ENCODE measurements at regions not wholly inside any gene's neighbourhood (a gene's known extent, or its start where the extent isn't known, plus 50 kb on each side); places are given as distances from the start of the nearest gene placed in this dataset.

DNA sequence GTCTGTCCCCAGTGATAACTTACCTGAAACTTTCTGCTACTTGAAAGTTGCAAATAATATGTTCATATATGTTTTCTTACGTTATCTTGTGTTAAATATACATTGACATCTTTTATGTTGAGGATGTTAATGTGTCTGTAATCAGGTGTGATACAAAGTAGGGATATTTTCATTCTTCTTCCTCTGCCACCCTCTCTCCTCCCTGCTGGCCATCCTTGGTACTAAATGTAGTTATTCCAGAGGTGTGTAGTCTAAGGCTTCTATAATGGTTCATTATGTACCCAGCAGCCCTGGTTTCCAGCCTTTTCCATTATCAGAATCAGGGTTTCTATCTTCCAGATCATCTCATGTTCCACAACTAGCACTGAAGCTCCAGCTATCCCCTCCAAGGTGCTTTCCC, 606.7 kb upstream of the KLHL1 start:
- DNase-seq (ENCODE audit: low read depth in 2 of 3, low spot score in 2 of 3) = no peak

DNA sequence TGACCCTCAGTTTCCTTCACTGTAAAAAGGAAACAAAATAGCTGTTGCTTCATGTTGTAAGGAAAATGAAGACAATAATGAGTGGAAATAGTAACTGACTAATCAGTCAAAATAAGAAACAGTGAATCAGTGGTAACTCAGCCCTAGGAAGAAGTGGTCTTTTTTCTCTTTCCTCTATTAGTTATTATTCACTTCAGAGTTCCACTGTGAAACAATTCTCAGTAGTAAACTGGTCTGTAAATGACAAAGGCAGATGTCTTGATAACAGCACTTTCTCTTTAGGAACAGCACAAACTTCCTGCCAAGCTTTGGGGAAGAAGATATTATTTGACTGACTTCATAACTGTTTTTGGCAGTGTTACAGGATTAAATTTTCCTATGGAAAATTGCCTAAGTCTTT, 600.5 kb upstream of the KLHL1 start:
- peak in 1 of 3 donors; percentile 12 for DNase-seq (ENCODE audit: low read depth in 2 of 3, low spot score in 2 of 3)

DNA sequence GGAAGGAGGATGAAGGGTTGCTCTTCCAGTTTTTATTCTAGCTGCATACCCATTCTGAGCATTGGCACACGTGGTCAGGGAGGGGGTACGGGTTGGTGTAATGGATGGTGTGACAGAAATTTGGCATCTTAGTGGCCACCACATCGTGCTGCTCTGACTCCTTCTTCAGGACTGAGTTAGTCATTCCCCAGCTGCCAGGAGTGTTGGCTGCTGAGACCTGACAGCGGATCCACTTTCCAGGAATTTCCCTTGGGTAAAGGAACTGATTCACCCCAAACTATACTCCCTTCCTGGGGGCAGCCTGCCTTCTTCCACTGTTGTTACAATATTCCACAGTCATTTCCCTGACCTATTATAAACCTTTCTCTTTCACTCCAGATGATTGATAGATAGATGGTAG, 595.5 kb upstream of the KLHL1 start:
- no peak for DNase-seq (ENCODE audit: low read depth in 2 of 3, low spot score in 2 of 3)

DNA sequence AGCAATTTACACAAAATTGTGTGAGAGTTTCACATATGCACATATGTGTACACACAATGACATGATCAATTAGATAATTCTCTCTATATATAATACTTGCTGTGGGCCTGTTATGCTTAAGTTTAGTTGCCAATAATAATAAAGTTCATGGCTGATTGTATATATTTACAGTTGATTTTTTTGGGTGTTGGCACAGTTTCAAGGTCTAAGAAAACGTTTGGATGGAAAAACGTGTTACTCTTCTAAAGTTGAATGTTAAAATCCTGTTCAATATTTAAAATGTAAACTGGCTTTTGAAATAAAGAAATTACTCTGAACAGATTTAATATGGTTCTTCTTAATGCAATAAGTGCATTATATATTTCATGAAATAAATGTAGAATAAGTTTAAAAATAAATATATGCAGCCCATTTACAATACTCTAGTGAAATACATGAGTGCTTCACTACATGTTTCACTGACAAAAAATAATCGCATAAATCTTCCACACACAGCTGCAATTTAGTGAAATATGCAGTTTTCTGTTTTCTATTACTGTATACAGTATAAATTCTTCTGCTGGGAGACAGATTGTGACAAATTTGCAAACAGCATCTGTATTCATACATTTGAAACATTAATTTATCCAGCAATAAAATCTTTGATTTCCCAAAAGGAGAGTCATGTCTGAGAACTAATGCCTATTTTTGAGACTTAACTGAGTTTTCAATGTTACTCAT, 586.9 kb upstream of the KLHL1 start:
- no peak for DNase-seq (ENCODE audit: low read depth in 2 of 3, low spot score in 2 of 3)

DNA sequence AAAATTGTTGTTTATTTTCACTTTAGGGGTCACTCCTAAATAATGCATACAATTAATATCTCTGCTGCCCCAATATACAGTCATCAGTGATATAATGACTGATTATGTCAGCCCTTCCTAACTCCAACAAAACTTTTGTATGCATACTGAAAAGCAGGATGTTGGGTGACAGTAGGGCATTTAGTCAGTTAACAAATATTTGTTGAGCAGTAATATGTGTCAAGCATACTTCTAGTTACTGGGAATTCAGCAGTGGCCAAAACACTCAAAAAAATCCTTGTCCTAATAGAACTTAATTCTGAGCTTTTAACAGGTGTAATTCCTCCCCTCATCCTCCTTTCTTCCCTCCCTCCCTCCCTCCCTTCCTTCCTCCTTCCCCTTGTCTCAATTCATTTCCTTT, 560.7 kb upstream of the KLHL1 start:
- DNase-seq (ENCODE audit: low read depth in 2 of 3, low spot score in 2 of 3) = no peak

DNA sequence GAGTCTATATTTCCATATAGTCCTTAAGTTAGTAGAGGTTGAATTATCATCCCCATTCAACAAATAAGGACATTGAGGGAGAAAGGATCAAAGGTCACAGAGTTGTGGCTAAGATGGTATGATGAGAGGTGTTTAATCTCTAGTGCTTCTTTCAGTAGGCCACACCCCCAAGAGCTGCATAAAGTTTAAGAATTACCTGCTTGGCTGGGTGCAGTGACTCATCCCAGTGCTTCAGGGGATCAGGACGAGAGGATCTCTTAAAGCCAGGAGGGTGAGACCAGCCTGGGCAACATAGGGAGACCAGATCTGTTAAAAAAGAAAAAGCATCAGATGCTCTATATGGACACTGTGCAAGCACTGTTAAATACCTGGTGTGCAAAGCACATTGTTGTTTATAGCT, 560.0 kb upstream of the KLHL1 start:
- DNase-seq (ENCODE audit: low read depth in 2 of 3, low spot score in 2 of 3) = no peak

DNA sequence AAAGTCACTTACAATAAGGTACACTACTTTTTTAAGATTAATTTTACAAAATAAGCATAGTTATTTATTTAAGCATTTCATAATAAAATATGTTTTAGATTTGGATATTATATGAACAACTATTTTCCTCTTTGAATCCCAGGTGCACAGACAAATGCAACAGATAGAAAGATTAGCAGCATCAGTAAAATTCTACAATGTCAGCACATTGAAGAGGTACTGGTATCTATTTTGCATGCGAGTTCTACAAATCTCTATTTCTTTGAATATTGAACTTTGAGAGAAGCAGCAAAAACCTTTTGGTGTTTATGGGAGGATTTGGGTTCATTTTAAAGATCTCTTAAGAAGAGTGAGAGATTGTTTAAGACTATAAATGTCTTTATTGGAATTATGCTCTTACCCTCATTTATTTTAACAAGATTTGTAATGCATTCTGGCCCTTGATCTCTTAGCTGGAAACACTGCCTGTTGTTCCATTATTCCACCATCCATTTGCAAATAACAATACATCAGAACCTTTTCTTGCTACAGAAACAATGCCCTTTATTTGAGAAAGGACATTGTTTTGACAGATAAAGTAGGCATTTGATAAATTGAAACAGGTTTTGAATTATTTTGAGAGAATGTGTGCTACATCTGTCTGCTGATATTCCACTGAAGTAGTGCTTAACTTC, 558.8 kb upstream of the KLHL1 start:
- no peak for DNase-seq (ENCODE audit: low read depth in 2 of 3, low spot score in 2 of 3)

DNA sequence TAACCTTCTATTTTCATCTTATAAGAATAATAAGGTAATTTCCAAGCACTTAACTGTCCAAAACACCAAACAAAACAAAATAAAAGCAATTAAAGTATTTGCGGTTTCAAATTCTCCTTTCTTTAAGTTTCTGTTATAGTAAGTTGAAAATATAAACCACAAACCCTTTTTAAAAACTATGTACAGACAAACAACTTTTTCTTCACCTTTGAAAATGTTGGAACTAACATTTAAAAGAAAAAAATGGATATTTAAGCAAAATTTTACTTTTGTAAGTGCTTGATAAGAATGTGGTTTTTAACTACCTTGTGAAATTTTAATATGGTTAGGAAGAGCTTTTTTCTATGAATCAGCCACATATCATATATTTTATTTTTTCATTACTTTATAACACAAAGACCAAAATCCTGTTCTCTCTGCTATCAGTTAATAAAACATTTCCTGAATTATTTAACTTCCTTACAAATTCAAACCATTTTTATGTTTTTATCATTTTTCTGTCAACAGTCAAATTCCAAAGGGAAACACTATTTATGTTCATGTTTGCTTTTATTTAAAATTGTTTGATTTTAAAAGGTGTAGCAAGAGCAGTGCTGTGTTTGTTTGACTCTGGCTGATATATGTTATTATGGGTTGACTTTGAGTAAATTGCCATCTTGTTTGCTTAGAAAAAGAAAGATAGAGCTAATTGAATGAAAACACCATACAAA, 554.1 kb upstream of the KLHL1 start:
- DNase-seq (ENCODE audit: low read depth in 2 of 3, low spot score in 2 of 3) = peak in 2 of 3 donors; percentile 20 to 54

DNA sequence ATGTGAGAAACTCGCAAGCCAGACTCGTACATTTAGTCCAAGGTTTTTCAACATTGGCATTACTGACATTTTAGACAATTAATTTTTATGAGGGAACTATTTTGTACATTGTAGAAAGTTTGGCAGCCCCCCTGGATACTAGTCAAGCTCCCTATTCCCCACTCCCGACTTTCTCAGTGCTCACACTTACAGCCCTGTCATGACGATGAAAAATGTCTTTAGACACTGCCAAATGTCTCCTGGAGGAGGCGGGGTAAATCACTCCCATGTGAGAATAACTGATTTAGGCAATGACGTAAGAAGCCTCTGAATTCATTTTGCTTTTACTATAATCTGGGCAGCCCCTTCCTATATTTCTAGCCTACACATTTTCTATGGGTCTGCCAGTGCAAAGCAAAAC, 535.8 kb upstream of the KLHL1 start:
- no peak for DNase-seq (ENCODE audit: low read depth in 2 of 3, low spot score in 2 of 3)

DNA sequence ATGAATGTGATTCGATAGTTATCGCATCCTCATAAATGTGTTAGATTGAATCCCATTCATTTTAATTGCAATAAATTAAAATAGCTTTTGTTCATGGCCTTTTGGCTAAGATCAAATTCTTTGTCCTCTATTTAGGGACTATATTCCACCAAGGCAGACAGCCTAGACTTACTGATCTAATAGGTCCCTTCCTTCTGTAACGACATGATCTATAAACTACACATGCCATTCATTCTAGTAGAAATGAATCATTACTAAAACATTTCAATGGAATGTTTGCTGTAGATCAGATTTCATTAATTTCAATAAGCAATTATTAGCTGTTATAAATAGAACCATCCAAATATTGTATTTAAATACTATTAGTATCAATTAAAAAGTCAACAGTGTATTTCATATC, 526.6 kb upstream of the KLHL1 start:
- no peak for DNase-seq (ENCODE audit: low read depth in 2 of 3, low spot score in 2 of 3)

DNA sequence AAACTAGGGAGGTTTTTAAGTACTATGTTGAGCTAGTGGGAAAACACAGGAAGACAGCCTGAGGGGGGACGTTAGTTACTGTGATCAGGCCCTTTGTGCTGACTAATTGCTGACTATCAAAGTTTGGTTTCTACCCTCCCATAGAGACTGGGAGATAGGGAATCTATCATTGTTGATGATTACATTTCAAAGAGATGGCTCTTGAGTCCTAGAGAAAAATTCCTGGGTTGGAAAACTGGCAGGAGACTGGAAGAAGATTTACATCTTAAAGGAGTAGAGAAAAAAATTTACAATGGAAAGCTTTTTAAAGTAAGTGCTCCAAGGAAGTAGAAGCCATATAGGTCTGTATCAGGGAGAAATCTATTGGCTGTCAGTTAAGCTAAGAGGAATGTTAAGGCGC, 522.0 kb upstream of the KLHL1 start:
- no peak for DNase-seq (ENCODE audit: low read depth in 2 of 3, low spot score in 2 of 3)

DNA sequence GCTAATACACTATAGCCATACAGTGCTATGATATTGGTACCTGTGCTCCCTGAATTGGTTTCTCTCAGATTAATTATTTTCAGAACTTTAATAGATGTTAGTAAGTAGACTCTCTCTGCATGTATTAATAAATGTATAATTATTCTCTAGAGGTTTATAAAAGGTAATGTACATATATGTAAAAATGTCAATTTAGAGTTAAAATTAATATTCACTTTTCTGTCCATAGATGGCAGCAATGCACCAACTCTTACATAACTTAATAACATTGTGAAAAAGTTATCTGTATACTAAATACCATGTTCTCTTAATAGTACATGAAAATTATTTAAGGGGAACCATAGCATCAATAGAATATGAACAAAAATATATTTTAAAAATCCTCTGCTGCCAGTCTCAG, 515.0 kb upstream of the KLHL1 start:
- peak in 2 of 3 donors; percentile 16 to 65 for DNase-seq (ENCODE audit: low read depth in 2 of 3, low spot score in 2 of 3)

DNA sequence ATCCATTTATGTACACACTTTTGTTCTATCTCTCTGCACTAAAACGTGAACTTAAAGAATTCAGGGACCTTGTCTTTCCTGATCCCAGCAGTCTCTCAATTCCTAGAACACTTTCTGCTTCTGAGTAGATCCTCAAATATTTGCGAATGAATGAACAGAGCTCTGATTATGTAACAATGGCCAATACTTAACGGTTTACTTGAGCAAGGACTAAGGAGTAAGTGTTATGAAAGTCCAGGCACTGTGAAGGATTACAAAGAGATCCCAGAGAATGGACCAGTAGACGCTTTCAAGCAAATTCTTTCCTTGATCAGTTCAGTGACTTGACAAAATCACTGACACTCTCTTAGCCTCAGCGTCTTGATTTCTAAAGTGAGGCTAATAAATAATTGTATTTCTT, 514.5 kb upstream of the KLHL1 start:
- DNase-seq (ENCODE audit: low read depth in 2 of 3, low spot score in 2 of 3) = no peak

DNA sequence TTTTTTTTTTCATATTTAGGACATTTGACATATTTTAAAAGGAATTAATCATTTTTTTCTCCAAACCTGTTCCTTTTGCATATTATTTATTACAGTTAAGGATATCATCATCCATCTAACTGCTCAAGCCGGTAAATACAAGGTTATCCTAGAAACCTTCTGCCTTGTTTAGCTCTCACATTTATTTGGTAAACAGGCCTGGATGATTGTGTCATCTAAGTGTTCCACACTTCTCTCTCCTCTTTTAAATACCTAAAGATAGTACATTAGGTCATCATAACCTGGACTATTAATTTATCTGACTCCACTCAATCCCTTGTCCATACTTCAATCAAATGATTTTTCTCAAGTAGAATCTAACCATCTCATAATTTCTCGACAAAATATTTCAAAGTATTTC, 511.7 kb upstream of the KLHL1 start:
- DNase-seq (ENCODE audit: low read depth in 2 of 3, low spot score in 2 of 3) = no peak

DNA sequence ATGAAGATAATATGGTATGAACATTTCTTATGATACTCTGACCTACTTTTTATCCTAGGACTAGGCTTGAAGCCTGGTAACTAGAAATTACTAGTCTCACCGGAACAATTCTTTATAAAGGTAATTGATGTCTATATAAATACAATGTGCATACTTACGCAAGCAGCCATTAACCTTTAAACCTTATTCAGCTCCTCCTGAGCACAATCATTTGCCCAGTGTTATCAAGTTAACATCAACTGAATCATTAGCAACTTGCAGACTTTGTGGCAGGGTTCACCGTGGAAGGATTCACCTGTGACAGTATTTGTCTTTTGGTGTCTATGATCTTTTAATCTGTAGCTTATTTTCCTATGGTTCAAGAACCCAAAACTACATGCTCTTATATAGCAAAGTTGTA, 508.6 kb upstream of the KLHL1 start:
- no peak for DNase-seq (ENCODE audit: low read depth in 2 of 3, low spot score in 2 of 3)

DNA sequence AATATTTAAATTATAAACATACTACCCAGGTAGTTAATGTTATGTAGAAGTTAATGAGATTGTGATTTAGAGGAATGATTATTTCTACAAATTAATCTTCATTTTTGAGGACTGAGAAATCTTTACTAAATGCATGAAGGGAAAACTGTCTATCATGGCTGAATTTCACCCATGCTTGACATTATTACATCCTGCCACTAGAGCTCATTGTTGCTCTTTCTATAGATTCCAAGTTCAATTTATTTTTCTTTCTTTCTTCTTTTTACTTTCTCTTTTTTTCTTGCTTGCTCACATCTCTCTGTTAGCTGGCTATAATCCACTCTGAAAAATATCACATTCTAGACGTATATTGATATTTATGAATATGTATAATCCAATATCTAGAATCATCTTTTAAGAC, 505.0 kb upstream of the KLHL1 start:
- DNase-seq (ENCODE audit: low read depth in 2 of 3, low spot score in 2 of 3) = peak in 2 of 3 donors; percentile 8 to 22

DNA sequence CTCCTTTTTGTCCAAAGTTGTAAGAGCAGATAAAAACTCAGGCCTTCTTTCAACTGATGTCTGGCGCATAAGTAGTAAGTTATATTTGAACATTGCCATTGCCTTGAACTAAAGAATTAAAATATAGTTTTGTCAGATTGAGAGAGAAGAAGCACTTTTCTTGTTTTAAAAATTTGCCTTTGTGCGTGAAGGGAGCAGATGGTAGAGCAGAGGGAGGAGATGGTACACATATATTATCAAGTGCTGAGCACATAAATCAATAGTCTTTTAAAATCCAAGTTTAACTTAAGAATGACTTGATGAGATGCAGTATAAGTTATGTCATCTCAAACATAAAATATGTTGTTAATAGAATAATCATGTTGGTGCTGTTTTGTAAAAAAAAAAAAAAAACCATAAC, 504.6 kb upstream of the KLHL1 start:
- no peak for DNase-seq (ENCODE audit: low read depth in 2 of 3, low spot score in 2 of 3)

DNA sequence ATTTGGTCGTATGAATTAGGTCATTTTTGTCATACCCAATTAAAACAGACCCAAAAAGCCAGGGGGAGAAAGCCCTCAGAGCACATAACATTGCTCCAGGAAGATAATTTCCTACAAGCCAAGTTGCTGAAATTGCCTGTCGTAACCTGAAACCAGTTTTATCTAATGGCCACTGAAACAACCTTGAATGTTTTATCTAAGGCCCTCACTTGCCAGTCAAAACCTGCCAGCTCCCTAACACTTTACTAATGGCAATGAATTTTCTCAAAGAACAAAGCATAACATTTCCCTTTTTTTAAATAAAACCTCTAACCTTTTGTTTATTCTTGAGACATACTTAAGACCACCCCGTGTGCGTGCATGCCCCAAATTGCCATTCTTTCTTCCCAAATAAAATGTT, 496.2 kb upstream of the KLHL1 start:
- DNase-seq (ENCODE audit: low read depth in 2 of 3, low spot score in 2 of 3) = no peak

DNA sequence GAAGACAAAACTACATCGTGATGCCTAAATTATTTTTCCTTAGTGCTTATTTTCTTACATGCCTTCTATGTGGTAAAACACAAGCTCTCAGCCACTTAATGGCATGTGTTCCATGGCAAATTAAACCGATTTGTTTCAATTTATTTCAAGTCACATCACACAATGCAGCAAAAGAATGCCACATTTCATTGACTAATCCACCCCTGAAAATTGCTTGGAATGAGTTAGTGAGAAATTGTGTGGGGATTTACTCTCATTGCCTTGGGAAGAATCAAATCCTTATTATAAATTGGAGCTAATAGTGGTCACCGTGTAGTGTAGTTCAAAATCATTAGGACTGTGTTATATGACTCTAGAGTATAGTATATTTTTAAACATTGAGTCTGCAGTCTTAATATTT, 485.5 kb upstream of the KLHL1 start:
- no peak for DNase-seq (ENCODE audit: low read depth in 2 of 3, low spot score in 2 of 3)

DNA sequence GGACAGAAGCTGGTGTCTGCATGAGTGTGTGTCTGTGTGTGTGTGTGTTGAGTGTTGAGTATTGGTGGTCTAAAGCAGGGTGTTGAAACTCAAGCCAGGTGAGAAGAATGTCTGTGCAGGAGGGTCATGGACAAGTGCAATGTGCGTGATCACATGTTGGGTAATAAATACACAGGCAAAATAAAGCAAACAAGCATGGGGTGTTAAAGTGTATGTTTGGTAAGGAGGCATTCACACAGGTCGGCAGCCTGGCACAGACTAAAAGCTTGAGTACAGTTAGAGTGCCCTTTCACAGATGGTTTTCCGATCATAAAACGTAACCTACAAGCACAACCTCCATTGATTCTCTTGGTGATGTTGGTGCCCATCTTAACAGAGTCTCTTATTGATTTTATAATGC, 476.9 kb upstream of the KLHL1 start:
- no peak for DNase-seq (ENCODE audit: low read depth in 2 of 3, low spot score in 2 of 3)

DNA sequence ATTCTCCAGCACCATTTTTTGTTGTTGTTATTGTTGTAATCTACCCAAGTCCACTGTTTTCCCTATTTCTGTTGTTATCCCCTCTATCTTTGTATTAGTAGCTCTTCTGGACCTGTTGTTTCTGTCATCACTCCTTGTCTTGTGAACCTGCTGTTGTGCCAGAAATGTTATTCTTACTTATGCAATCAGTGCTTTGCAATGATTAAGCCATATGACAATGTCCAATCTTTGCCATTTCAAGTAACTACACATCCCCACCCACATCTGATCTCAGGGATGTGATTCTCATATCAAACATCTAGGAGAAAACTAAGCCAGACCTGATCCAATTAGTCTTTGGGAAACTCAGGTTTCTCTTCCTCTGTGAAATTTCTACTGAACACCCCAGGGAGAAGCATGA, 472.6 kb upstream of the KLHL1 start:
- DNase-seq (ENCODE audit: low read depth in 2 of 3, low spot score in 2 of 3) = no peak

DNA sequence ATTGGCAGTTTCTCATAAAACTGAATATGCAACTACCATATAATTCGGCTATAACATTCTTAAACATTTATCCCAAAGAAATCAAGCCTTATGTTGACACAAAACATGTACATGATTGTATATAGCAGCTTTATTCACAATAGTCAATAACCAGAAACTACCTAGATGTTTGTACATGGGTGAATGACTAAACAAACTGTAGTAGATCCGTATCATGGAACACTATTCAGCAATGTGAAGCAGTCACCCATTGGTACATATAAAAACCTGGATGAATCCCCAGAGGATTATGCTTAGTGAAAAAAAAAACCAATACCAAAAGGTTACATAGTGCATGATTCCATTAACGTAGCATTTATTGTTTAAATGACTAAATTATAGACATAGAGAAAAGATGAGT, 471.7 kb upstream of the KLHL1 start:
- DNase-seq (ENCODE audit: low read depth in 2 of 3, low spot score in 2 of 3) = no peak

Measured in hematopoietic multipotent progenitor cell (in vitro differentiated cells).